ENCODE measurements at regions not wholly inside any gene's neighbourhood (a gene's known extent, or its start where the extent isn't known, plus 50 kb on each side); places are given as distances from the start of the nearest gene placed in this dataset.
"Not testable (repeated sequence)": the region's sequence is repeated elsewhere in the genome, so short reads cannot be mapped to it uniquely, and the experiment has no call there.

DNA sequence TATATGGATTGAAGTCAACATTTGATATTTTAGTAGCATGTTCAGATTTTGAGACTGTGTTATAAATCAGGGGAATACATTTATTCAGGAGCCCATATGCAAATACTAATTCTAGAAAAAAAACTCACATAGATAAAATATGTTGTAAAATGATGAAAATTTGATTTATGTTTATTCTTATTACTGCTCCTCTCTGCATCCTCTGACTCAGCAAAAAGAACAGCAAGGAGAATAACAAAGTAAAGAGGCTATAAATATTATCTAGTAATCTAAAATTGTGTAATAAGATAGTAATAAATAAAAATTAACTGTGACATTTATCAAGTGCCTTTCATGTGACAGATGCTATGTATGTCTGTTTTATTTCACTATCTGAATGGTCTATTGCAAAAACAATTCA, 507.2 kb upstream of the ANO3 start:
- no peak overlapping the region for H3K4me3 Mint-ChIP-seq
- no peaks in the 10 kb centered on the region for H3K27me3 Mint-ChIP-seq (ENCODE audit: low read depth)
- peaks cover 8% of the 10 kb centered on the region for H3K9me3 Mint-ChIP-seq

GRCh38 chr11:25831485-25831884, 500.4 kb upstream of the ANO3 start:
- not testable (repeated sequence) for H3K27me3 Mint-ChIP-seq (ENCODE audit: low read depth); H3K4me3 Mint-ChIP-seq; H3K27ac Mint-ChIP-seq; H3K36me3 Mint-ChIP-seq (ENCODE audit: low read depth); H3K4me1 Mint-ChIP-seq (ENCODE audit: low read depth)
- peaks cover 20% of the 10 kb centered on the region for H3K9me3 Mint-ChIP-seq

More for the DNA sequence above, 507.2 kb upstream of the ANO3 start:
- no peak overlapping the region for H3K27ac Mint-ChIP-seq
- H3K36me3 Mint-ChIP-seq (ENCODE audit: low read depth): no peaks in the 10 kb centered on the region
- no peaks in the 10 kb centered on the region for H3K4me1 Mint-ChIP-seq (ENCODE audit: low read depth)

GRCh38 chr11:25838918-25839625, 492.9 kb upstream of the ANO3 start:
- Mint-ChIP-seq H3K36me3 (ENCODE audit: low read depth) (no peaks in the 10 kb centered on the region), H3K4me3 (no peak overlapping the region), H3K27ac (no peak overlapping the region), H3K9me3 (peaks cover 7% of the 10 kb centered on the region), H3K4me1 (ENCODE audit: low read depth) (no peaks in the 10 kb centered on the region), H3K27me3 (ENCODE audit: low read depth) (no peaks in the 10 kb centered on the region)

DNA sequence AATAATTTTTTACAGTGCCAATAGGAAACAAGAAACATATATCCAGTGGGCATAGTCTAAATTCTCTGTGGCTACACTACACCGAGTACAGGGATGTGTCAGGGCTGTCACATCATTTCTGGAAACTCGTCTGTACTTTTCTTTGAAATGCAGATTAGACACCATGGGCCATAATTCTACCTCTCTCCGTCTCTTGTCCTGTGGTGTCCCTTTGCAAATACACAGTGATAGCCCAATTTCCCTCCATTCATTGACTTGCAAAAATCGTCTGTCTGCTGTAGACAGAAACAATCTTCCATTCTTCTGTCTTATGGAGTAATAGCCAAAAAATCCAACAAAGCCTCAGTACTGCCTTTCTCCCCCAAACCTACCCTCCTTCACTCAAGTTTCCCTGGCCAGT, 487.1 kb upstream of the ANO3 start:
- peaks cover 15% of the 10 kb centered on the region for H3K9me3 Mint-ChIP-seq
- no peaks in the 10 kb centered on the region for H3K36me3 Mint-ChIP-seq (ENCODE audit: low read depth)
- H3K4me3 Mint-ChIP-seq: no peak overlapping the region
- no peaks in the 10 kb centered on the region for H3K27me3 Mint-ChIP-seq (ENCODE audit: low read depth)
- H3K4me1 Mint-ChIP-seq (ENCODE audit: low read depth): no peaks in the 10 kb centered on the region
- H3K27ac Mint-ChIP-seq: no peak overlapping the region

GRCh38 chr11:25855916-25856315, 476.0 kb upstream of the ANO3 start:
- Mint-ChIP-seq H3K27ac (no peak overlapping the region), H3K9me3 (peaks cover 6% of the 10 kb centered on the region), H3K4me3 (no peak overlapping the region), H3K27me3 (ENCODE audit: low read depth) (no peaks in the 10 kb centered on the region), H3K36me3 (ENCODE audit: low read depth) (no peaks in the 10 kb centered on the region), H3K4me1 (ENCODE audit: low read depth) (no peaks in the 10 kb centered on the region)

DNA sequence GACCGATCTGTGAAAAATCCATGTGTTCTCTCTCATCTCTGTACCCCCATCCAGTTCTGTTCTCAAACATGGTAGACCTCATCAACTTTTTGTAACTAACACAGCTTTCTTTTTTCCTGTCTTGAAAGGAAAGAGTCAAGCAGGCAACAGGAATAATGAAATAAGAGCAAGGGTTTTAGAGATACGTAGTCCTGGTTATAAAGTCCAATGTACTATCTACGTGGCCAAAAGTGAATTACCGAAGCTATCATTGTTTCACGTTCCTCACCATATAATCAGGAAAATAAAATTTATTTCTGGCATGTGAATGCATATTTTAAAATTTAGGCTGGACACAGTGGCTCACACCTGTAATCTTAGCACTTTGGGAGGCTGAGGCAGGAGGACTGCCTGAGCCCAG, 472.2 kb upstream of the ANO3 start:
- Mint-ChIP-seq H3K36me3 (ENCODE audit: low read depth) (no peaks in the 10 kb centered on the region), H3K27ac (no peak overlapping the region), H3K4me1 (ENCODE audit: low read depth) (no peaks in the 10 kb centered on the region), H3K4me3 (no peak overlapping the region), H3K9me3 (no peaks in the 10 kb centered on the region), H3K27me3 (ENCODE audit: low read depth) (no peaks in the 10 kb centered on the region)

- Mint-ChIP-seq H3K4me1 (ENCODE audit: low read depth) (no peaks in the 10 kb centered on the region), H3K27ac (no peak overlapping the region), H3K36me3 (ENCODE audit: low read depth) (no peaks in the 10 kb centered on the region), H3K27me3 (ENCODE audit: low read depth) (no peaks in the 10 kb centered on the region), H3K9me3 (no peaks in the 10 kb centered on the region), H3K4me3 (no peak overlapping the region)
Observed at GRCh38 chr11:25860677-25861450, 471.1 kb upstream of the ANO3 start.

DNA sequence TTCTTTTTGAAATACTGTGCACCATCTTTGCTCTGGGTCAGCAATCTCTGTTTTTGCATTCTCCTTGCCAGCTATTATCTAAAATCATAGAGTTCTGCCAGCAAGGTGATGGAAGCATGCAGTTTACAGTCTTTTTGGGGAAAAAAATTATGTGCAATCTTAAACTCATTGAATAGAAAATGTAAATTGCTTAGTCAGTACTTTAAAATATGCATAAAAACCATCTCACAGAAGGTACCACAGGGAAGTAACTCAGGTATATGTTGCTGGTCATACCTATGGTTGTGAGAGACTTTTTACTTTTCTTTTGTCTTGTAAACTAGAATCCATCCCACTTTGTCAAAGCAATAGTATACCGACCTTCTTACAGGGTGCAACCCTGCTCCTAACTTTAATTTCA, 469.8 kb upstream of the ANO3 start:
- Mint-ChIP-seq H3K27ac (no peak overlapping the region), H3K4me3 (no peak overlapping the region), H3K4me1 (ENCODE audit: low read depth) (no peaks in the 10 kb centered on the region), H3K9me3 (no peaks in the 10 kb centered on the region), H3K27me3 (ENCODE audit: low read depth) (no peaks in the 10 kb centered on the region), H3K36me3 (ENCODE audit: low read depth) (no peaks in the 10 kb centered on the region)

- Mint-ChIP-seq H3K27me3 (ENCODE audit: low read depth) (no peaks in the 10 kb centered on the region), H3K27ac (no peak overlapping the region), H3K9me3 (peaks cover 10% of the 10 kb centered on the region), H3K36me3 (ENCODE audit: low read depth) (no peaks in the 10 kb centered on the region), H3K4me3 (no peak overlapping the region), H3K4me1 (ENCODE audit: low read depth) (no peaks in the 10 kb centered on the region)
Observed at GRCh38 chr11:25863986-25864385, 467.9 kb upstream of the ANO3 start.

DNA sequence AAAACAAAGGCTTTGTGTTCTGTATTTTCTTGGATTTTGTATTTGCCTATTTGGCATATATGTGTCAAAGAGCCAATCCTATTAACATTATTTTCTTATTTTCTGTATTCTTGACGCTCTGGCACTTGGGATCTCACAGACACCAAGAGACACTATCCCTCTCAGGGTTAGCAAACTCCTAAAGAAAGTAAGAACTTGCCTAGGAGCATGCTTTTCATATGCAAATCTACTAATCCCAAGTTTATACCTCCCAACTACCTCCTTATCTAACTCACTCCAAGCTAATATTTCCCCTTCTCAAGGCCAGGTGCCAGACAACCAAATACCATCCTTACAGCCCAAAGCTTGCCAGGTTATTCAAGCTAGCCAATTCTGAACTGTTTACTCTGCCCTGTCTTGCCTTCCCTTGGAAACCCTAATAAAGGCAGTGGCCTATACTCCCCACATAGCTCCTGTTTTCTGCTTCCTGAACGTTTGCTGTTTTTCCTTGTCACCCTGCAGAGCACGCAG, 455.4 kb upstream of the ANO3 start:
- Mint-ChIP-seq H3K27me3 (ENCODE audit: low read depth) (no peaks in the 10 kb centered on the region), H3K27ac (no peak overlapping the region), H3K36me3 (ENCODE audit: low read depth) (no peaks in the 10 kb centered on the region), H3K4me1 (ENCODE audit: low read depth) (no peaks in the 10 kb centered on the region), H3K9me3 (peaks cover 6% of the 10 kb centered on the region), H3K4me3 (no peak overlapping the region)

DNA sequence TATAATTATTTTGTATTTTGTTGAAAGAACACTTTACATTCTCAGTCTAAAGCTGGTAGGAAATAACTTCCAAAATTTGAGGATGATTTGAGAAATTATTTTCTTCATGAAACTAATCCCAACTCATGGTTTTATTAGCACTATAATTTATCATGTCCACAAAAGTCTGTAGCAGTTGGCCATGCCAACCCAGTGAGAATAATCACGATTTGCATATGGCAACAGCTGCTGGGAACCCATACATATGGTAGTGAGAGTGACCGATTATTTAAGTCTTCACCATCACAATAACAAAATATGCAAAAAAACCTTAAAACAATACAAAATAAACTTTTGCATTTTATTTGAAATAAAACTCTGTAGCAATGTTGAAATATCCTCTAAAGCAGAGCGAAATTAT, 445.9 kb upstream of the ANO3 start:
- H3K27me3 Mint-ChIP-seq (ENCODE audit: low read depth): no peaks in the 10 kb centered on the region
- no peak overlapping the region for H3K4me3 Mint-ChIP-seq
- H3K27ac Mint-ChIP-seq: no peak overlapping the region
- no peaks in the 10 kb centered on the region for H3K4me1 Mint-ChIP-seq (ENCODE audit: low read depth)
- no peaks in the 10 kb centered on the region for H3K36me3 Mint-ChIP-seq (ENCODE audit: low read depth)
- peaks cover 12% of the 10 kb centered on the region for H3K9me3 Mint-ChIP-seq

- H3K36me3 Mint-ChIP-seq (ENCODE audit: low read depth): no peaks in the 10 kb centered on the region
- H3K27me3 Mint-ChIP-seq (ENCODE audit: low read depth): no peaks in the 10 kb centered on the region
- H3K27ac Mint-ChIP-seq: no peak overlapping the region
- H3K9me3 Mint-ChIP-seq: peaks cover 8% of the 10 kb centered on the region
- no peaks in the 10 kb centered on the region for H3K4me1 Mint-ChIP-seq (ENCODE audit: low read depth)
- H3K4me3 Mint-ChIP-seq: no peak overlapping the region
Observed at GRCh38 chr11:25890626-25891260, 441.2 kb upstream of the ANO3 start.

DNA sequence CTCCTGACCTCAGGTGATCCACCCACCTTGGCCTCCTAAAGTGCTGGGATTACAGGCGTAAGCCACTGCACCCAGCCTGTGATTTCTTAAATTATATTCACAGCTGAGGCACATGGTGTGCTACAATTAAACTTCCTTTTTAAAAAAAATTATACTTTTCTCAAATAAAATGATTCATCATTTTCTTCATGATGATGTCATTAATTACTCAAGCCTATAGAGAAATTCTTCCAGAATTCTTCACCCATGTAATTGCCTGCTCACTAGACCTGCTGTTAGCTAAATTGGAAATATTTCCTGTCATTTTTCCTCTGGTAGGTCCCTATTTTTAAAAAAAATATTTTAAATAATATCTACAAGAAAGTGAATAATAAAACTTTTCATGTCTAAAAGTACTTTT, 440.0 kb upstream of the ANO3 start:
- Mint-ChIP-seq H3K27me3 (ENCODE audit: low read depth) (no peaks in the 10 kb centered on the region), H3K4me1 (ENCODE audit: low read depth) (no peaks in the 10 kb centered on the region), H3K4me3 (no peak overlapping the region), H3K36me3 (ENCODE audit: low read depth) (no peaks in the 10 kb centered on the region), H3K9me3 (peaks cover 8% of the 10 kb centered on the region), H3K27ac (no peak overlapping the region)

DNA sequence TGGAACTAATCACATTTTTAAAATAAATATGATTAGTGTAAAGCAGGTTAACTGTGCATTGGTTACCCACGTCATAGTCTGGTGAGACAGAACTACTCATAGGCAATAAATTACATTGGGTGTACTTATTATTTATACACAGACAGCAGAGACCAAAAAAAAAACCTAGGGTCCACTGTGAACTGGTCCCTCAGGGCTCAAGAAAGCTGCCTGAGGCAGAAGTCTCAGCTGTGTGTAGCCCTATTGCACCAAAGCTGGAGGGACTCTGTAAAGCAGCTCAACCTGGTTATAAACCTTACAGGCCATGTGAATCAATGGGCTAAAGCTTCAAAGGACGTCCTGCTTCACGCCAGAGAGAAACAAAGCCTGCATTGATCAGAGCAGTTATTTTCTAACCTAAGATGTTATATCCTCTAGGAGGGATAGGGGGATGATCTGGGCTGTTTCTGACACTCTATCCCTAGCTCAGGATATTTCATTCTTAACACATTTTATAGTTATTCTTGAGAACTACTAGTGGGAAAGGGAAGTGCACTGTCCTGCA, 432.2 kb upstream of the ANO3 start:
- no peaks in the 10 kb centered on the region for H3K36me3 Mint-ChIP-seq (ENCODE audit: low read depth)
- H3K27ac Mint-ChIP-seq: no peak overlapping the region

DNA sequence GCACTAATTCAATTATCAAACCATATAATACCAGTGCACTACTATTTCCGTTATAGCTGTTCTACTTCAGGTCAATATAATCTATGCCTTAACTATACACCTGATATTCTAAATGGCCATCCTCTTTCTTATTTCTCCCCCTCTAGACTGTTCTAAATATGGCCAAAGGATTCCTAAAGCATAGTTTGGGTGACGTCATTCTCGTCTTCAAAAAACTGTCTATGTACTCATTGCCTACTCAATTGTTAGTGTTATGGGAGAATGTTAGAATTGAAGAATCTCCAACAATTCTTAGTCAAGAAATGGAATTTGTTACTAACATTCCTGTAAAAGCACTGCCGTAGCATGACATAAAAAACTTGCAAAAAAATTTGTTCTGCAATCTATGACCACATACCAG, 431.1 kb upstream of the ANO3 start:
- Mint-ChIP-seq H3K27ac (no peak overlapping the region), H3K27me3 (ENCODE audit: low read depth) (no peaks in the 10 kb centered on the region), H3K36me3 (ENCODE audit: low read depth) (no peaks in the 10 kb centered on the region), H3K4me3 (no peak overlapping the region), H3K4me1 (ENCODE audit: low read depth) (no peaks in the 10 kb centered on the region), H3K9me3 (peaks cover 12% of the 10 kb centered on the region)

More for the DNA sequence above, 432.2 kb upstream of the ANO3 start:
- H3K27me3 Mint-ChIP-seq (ENCODE audit: low read depth): no peaks in the 10 kb centered on the region
- H3K4me3 Mint-ChIP-seq: no peak overlapping the region
- no peaks in the 10 kb centered on the region for H3K4me1 Mint-ChIP-seq (ENCODE audit: low read depth)
- H3K9me3 Mint-ChIP-seq: peaks cover 12% of the 10 kb centered on the region
